ENCODE measurements at regions not wholly inside any gene's neighbourhood (a gene's known extent, or its start where the extent isn't known, plus 50 kb on each side); places are given as distances from the start of the nearest gene placed in this dataset.

- no peak overlapping the region for H3K4me3 ChIP-seq (ENCODE audit: low read length)
- DNase-seq (ENCODE audit: low read depth): peak; percentile 31
- no peak for TF ChIP-seq CTCF (conservative IDR thresholded peaks at IDR 0.05; ENCODE audit: low read length)
Observed at GRCh38 chr12:14284184-14284722, 81.2 kb upstream of the ATF7IP start.

- no peak for DNase-seq (ENCODE audit: low read depth)
- TF ChIP-seq CTCF (conservative IDR thresholded peaks at IDR 0.05; ENCODE audit: low read length): no peak
- no peak overlapping the region for H3K4me3 ChIP-seq (ENCODE audit: low read length)
Observed at GRCh38 chr12:14289601-14290000, 75.9 kb upstream of the ATF7IP start.

GRCh38 chr12:14290951-14291350 is 74.5 kb upstream of the ATF7IP start:
- H3K4me3 ChIP-seq (ENCODE audit: low read length): no peak overlapping the region
- no peak for DNase-seq (ENCODE audit: low read depth)
- TF ChIP-seq CTCF (conservative IDR thresholded peaks at IDR 0.05; ENCODE audit: low read length): no peak

- no peak for DNase-seq (ENCODE audit: low read depth)
- no peak for TF ChIP-seq CTCF (conservative IDR thresholded peaks at IDR 0.05; ENCODE audit: low read length)
Observed at GRCh38 chr12:14303661-14304155, 61.8 kb upstream of the ATF7IP start.

GRCh38 chr12:14307004-14307403 is 58.5 kb upstream of the ATF7IP start:
- no peak for TF ChIP-seq CTCF (conservative IDR thresholded peaks at IDR 0.05; ENCODE audit: low read length)
- DNase-seq (ENCODE audit: low read depth): no peak
- H3K4me3 ChIP-seq (ENCODE audit: low read length): no peak overlapping the region

More at GRCh38 chr12:14303661-14304155, 61.8 kb upstream of the ATF7IP start:
- H3K4me3 ChIP-seq (ENCODE audit: low read length): no peak overlapping the region

- DNase-seq (ENCODE audit: low read depth): no peak
- no peak overlapping the region for H3K4me3 ChIP-seq (ENCODE audit: low read length)
- no peak for TF ChIP-seq CTCF (conservative IDR thresholded peaks at IDR 0.05; ENCODE audit: low read length)
Observed at GRCh38 chr12:14308516-14308915, 57.0 kb upstream of the ATF7IP start.

- no peak for TF ChIP-seq CTCF (conservative IDR thresholded peaks at IDR 0.05; ENCODE audit: low read length)
- H3K4me3 ChIP-seq (ENCODE audit: low read length): no peak overlapping the region
- no peak for DNase-seq (ENCODE audit: low read depth)
Observed at GRCh38 chr12:14310866-14311265, 54.6 kb upstream of the ATF7IP start.
